Brain microvascular endothelial cell (primary cell): ENCODE measurements at regions not wholly inside any gene's neighbourhood (a gene's known extent, or its start where the extent isn't known, plus 50 kb on each side); places are given as distances from the start of the nearest gene placed in this dataset.

Experiments
- DNase-seq: peaks from one replicate; pipeline ENCODE4 v3.0.0-alpha.2; 2020
- H3K27ac ChIP-seq: fragments of 250-450 bp; sonication (Bioruptor Pico); 2 replicates; pipeline ENCODE4 v1.5.1; 2020; ENCODE audit warnings: mild to moderate bottlenecking, moderate library complexity
- H3K27me3 ChIP-seq: fragments of 250-450 bp; sonication (Bioruptor Pico); replicated peaks from 2 replicates; pipeline ENCODE4 v1.5.1; 2020; ENCODE audit warnings: mild to moderate bottlenecking
- H3K36me3 ChIP-seq: fragments of 250-450 bp; sonication (Bioruptor Pico); replicated peaks from 2 replicates; pipeline ENCODE4 v1.5.1; 2020; ENCODE audit warnings: mild to moderate bottlenecking
- H3K4me3 ChIP-seq: 2 replicates; pipeline ENCODE4 v1.5.1; 2011; ENCODE audit warnings: low read depth, mild to moderate bottlenecking, control low read depth, low read length, moderate library complexity
- in situ Hi-C: cut with HindIII; loops from 2 replicates; pipeline ENCODE4 v1.10.0; 2017; ENCODE audit warnings: low sequenced_read_pairs, low pct_ligation_motif_present
- TF ChIP-seq, protein P1 (sequence below): IDR thresholded peaks from 2 replicates; pipeline ENCODE4 v1.5.1; 2011; ENCODE audit warnings: low read depth, mild to moderate bottlenecking, moderate library complexity, low read length, control low read depth, inconsistent platforms; ENCODE audit errors: missing control alignments

- Histone ChIP-seq H3K36me3 (no peaks in the 10 kb centered on the region), H3K4me3 (no peak overlapping the region), H3K27me3 (no peaks in the 10 kb centered on the region), H3K27ac (no peak overlapping the region)
- in situ Hi-C loops: no loop called here
- DNase-seq: no peak
- TF ChIP-seq, protein P1, sequence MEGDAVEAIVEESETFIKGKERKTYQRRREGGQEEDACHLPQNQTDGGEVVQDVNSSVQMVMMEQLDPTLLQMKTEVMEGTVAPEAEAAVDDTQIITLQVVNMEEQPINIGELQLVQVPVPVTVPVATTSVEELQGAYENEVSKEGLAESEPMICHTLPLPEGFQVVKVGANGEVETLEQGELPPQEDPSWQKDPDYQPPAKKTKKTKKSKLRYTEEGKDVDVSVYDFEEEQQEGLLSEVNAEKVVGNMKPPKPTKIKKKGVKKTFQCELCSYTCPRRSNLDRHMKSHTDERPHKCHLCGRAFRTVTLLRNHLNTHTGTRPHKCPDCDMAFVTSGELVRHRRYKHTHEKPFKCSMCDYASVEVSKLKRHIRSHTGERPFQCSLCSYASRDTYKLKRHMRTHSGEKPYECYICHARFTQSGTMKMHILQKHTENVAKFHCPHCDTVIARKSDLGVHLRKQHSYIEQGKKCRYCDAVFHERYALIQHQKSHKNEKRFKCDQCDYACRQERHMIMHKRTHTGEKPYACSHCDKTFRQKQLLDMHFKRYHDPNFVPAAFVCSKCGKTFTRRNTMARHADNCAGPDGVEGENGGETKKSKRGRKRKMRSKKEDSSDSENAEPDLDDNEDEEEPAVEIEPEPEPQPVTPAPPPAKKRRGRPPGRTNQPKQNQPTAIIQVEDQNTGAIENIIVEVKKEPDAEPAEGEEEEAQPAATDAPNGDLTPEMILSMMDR: no peak
Observed at GRCh38 chr10:25778646-25779045, 155.4 kb upstream of the MYO3A start.

DNA sequence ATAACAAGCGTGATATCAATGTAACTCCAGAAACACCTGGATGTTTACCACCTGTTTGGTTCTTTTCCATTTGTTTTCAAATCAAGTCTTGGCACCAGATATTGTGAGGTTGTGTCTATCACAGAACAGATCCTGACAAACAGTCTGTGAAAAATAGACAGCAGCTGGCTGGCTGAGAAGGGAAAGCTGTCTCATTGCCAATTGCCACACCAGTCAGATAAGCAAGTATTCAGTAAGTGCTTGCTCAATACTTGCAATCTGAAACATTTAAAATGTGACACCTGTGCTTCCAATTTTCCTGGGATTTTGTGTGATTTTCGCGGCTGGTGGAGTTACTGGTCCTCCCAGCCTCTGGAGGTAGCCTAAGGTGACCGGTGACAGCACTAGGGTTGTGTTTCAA, 147.9 kb upstream of the MYO3A start:
- TF ChIP-seq, protein P1: no peak
- no peak overlapping the region for H3K27ac ChIP-seq
- no peaks in the 10 kb centered on the region for H3K36me3 ChIP-seq
- no peak overlapping the region for H3K4me3 ChIP-seq
- in situ Hi-C loops: no loop called here
- DNase-seq: no peak
- H3K27me3 ChIP-seq: no peaks in the 10 kb centered on the region

DNA sequence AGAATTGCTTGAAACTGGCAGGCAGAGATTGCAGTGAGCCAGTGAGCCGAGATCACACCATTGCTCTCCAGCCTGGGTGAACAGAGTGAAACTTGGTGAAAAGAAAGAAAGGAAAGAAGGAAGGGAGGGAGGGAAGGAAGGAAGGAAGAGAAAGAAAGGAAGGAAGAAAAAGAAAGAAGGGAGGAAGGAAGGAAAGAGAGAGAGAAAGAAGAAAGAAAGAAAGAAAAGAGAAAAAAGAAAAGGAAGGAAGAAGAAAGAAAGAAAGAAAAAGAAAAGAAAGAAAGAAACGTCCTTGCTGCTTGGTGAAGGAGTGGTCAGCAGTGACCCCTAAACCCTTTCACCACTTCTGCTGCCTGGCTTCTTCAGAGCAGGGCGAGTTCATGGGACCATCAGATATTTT, 147.1 kb upstream of the MYO3A start:
- Histone ChIP-seq H3K4me3 (no peak overlapping the region), H3K27ac (no peak overlapping the region), H3K27me3 (no peaks in the 10 kb centered on the region), H3K36me3 (no peaks in the 10 kb centered on the region)
- in situ Hi-C loops: no loop called here
- TF ChIP-seq, protein P1: no peak
- no peak for DNase-seq

DNA sequence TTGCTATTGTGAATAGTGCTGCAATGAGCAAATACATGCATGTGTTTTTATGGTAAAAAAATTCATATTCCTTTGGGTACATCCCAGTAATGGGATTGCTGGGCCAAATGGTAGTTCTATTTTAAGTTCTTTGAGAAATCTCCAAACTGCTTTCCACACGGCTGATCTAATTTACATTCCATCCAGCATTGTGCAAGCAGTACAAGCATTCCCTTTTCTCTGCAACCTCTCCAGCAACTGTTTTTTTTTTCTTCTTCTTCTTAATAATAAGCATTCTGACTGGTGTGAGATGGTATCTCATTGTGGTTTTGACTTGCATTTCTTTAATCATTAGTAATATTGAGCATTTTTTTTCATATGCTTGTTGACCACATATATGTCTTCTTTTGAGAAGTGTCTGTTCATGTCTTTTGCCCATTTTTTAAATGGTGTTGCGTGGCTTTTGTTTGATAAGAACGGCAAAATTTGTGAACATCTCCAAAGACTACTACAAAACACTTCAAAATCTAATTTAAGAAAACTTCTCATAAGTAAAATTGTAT, 136.1 kb upstream of the MYO3A start:
- no peaks in the 10 kb centered on the region for H3K27me3 ChIP-seq
- in situ Hi-C loops: no loop called here
- no peaks in the 10 kb centered on the region for H3K36me3 ChIP-seq
- TF ChIP-seq, protein P1: no peak
- no peak overlapping the region for H3K4me3 ChIP-seq
- H3K27ac ChIP-seq: no peak overlapping the region
- DNase-seq: no peak

DNA sequence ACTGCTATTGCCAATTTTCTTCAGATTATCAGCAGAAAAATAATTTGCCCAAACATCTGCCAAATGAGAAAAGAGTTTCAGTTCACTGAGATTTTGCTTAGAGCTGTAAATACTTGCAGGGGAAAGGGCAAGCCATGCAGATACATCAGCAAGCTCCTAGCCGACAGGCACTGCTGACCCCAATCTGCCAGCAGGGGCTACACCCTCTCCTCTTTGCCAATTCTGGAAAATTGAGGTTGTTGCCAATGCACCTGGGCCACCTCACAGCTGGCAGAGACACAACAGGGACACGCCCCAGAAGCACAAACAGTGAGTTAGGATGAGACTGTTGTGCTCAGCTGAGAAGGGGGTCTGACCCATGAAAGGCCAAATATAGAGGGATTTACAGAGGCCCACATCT, 129.5 kb upstream of the MYO3A start:
- Histone ChIP-seq H3K27ac (no peak overlapping the region), H3K36me3 (no peaks in the 10 kb centered on the region), H3K4me3 (no peak overlapping the region), H3K27me3 (no peaks in the 10 kb centered on the region)
- TF ChIP-seq, protein P1: no peak
- in situ Hi-C loops: no loop called here
- no peak for DNase-seq

DNA sequence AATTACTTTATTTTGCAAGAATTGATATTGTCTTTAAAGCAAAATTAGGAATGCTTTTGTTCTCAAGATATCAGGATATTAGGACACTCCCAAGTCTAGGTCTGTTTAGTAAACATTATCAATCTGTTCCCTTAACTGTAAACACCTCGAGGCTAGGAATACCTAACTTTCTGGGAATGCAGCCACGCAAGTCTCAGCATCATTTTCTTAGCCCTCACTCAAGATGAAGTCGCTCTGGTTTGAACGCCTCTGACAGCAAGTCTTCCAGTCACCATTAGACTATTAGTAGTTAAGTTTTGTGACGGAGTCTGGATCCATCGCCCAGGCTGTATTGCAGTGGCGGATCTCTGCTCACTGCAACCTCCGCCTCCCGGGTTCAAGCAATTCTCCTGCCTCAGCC, 128.0 kb upstream of the MYO3A start:
- no peaks in the 10 kb centered on the region for H3K36me3 ChIP-seq
- in situ Hi-C loops: no loop called here
- DNase-seq: no peak
- no peak overlapping the region for H3K4me3 ChIP-seq
- TF ChIP-seq, protein P1: no peak
- H3K27me3 ChIP-seq: no peaks in the 10 kb centered on the region
- H3K27ac ChIP-seq: no peak overlapping the region
